Fibroblast of skin of scalp (primary cell): ENCODE measurements at regions not wholly inside any gene's neighbourhood (a gene's known extent, or its start where the extent isn't known, plus 50 kb on each side); places are given as distances from the start of the nearest gene placed in this dataset.
"Not testable (repeated sequence)": the region's sequence is repeated elsewhere in the genome, so short reads cannot be mapped to it uniquely, and the experiment has no call there.

Experiments
- DNase-seq: peaks from one replicate; pipeline ENCODE4 v3.0.0-alpha.2; 2013

GRCh38 chr4:175033162-175033561 is 115.0 kb downstream of the ADAM29 start:
- DNase-seq = no peak

- DNase-seq = no peak
These were observed 115.8 kb downstream of the ADAM29 start for GRCh38 chr4:175034007-175034406.

GRCh38 chr4:175034986-175035705 is 117.0 kb downstream of the ADAM29 start:
- no peak for DNase-seq

GRCh38 chr4:175035905-175036304 is 117.7 kb downstream of the ADAM29 start:
- peak; percentile 2 for DNase-seq

GRCh38 chr4:175048111-175048784 is 130.1 kb downstream of the ADAM29 start:
- no peak for DNase-seq

GRCh38 chr4:175048906-175049305 is 130.7 kb downstream of the ADAM29 start:
- DNase-seq = no peak

- no peak for DNase-seq
These were observed 133.8 kb downstream of the ADAM29 start for GRCh38 chr4:175051974-175052373.

GRCh38 chr4:175054980-175055379 is 136.8 kb downstream of the ADAM29 start:
- no peak for DNase-seq

- DNase-seq = no peak
These were observed 144.0 kb downstream of the ADAM29 start for GRCh38 chr4:175062183-175062592.

- DNase-seq = no peak
These were observed 147.1 kb downstream of the ADAM29 start for GRCh38 chr4:175065228-175065627.

- no peak for DNase-seq
These were observed 148.9 kb downstream of the ADAM29 start for GRCh38 chr4:175066923-175067627.

- DNase-seq = no peak
These were observed 150.1 kb downstream of the ADAM29 start for GRCh38 chr4:175068266-175068665.

GRCh38 chr4:175070444-175070843 is 152.3 kb downstream of the ADAM29 start:
- DNase-seq = no peak

GRCh38 chr4:175071123-175071522 is 153.0 kb downstream of the ADAM29 start:
- DNase-seq = no peak

- DNase-seq = no peak
These were observed 169.0 kb downstream of the ADAM29 start for GRCh38 chr4:175087145-175087544.

- DNase-seq = no peak
These were observed 172.0 kb downstream of the ADAM29 start for GRCh38 chr4:175090116-175090515.

GRCh38 chr4:175091649-175092048 is 173.5 kb downstream of the ADAM29 start:
- DNase-seq = no peak

- no peak for DNase-seq
These were observed 174.0 kb downstream of the ADAM29 start for GRCh38 chr4:175092114-175092513.

GRCh38 chr4:175093055-175093454 is 174.9 kb downstream of the ADAM29 start:
- DNase-seq = not testable (repeated sequence)

- DNase-seq = no peak
These were observed 185.2 kb downstream of the ADAM29 start for GRCh38 chr4:175103403-175103802.

GRCh38 chr4:175106301-175106700 is 188.1 kb downstream of the ADAM29 start:
- DNase-seq = no peak

GRCh38 chr4:175109933-175110332 is 191.8 kb downstream of the ADAM29 start:
- DNase-seq = no peak

- peak; percentile 11 for DNase-seq
These were observed 207.4 kb downstream of the ADAM29 start for GRCh38 chr4:175125410-175126068.
